ENCODE measurements at regions not wholly inside any gene's neighbourhood (a gene's known extent, or its start where the extent isn't known, plus 50 kb on each side); places are given as distances from the start of the nearest gene placed in this dataset.

DNA sequence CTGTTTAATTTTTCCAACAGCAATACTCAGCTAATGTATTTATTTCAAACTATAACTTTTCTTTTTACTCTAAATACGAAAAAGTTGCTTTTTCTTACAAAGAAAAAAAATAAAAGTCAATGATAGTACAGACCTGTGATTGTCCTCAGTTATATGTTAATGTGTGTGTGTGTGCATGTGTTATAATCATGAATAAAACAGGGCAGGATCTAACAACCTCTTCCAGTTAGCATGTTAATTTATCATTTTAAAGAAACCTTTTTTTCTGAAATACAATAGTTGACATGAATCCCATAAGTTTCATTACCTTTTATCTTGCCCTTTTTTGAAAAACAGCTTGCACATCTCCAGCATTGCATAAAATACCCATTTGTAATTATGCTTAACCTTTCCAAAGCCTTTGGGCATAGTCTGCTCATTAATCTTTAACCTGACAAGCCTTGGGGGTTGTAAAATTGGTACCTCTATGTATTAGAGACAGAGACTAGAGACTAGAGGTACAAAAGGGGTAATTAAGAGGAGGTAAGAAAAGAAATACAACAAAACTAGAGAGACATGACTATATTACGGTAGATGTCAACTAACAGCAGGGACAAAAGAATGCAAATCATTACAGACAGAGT, 828.1 kb downstream of the OLFM4 start:
- TF ChIP-seq, protein P1, sequence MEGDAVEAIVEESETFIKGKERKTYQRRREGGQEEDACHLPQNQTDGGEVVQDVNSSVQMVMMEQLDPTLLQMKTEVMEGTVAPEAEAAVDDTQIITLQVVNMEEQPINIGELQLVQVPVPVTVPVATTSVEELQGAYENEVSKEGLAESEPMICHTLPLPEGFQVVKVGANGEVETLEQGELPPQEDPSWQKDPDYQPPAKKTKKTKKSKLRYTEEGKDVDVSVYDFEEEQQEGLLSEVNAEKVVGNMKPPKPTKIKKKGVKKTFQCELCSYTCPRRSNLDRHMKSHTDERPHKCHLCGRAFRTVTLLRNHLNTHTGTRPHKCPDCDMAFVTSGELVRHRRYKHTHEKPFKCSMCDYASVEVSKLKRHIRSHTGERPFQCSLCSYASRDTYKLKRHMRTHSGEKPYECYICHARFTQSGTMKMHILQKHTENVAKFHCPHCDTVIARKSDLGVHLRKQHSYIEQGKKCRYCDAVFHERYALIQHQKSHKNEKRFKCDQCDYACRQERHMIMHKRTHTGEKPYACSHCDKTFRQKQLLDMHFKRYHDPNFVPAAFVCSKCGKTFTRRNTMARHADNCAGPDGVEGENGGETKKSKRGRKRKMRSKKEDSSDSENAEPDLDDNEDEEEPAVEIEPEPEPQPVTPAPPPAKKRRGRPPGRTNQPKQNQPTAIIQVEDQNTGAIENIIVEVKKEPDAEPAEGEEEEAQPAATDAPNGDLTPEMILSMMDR (IDR thresholded peaks at IDR 0.05; ENCODE audit: unreplicated experiment) = no peak
- H3K9me3 Mint-ChIP-seq (ENCODE audit: low read depth) = no peaks in the 10 kb centered on the region
- H3K27me3 Mint-ChIP-seq = no peaks in the 10 kb centered on the region
- no peak overlapping the region for H3K27ac Mint-ChIP-seq
- no peaks in the 10 kb centered on the region for H3K4me1 Mint-ChIP-seq (ENCODE audit: low read depth)
- H3K36me3 Mint-ChIP-seq (ENCODE audit: insufficient read depth) = no peaks in the 10 kb centered on the region
- DNase-seq (ENCODE audit: low spot score, unreplicated experiment) = no peak
- H3K4me3 Mint-ChIP-seq (ENCODE audit: low read depth) = no peak overlapping the region

DNA sequence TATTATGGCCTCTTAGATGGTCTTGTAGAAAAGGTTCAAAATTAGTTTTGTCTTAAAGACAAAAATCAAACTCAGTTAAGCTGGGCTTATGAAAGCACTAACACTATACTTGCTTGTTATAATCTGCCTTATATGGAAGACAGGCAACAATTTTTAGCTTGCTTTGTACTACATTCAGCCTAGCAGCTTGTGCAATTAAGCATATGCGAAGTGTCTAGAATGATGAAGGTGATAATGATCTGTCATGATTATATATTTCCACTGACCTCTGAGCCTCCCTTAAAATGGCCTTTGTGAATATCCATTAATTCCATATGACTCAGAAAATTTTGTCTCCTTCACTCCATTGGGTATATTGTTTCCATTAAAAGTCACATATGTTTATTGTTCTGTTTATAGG, 834.9 kb downstream of the OLFM4 start:
- TF ChIP-seq, protein P1 (IDR thresholded peaks at IDR 0.05; ENCODE audit: unreplicated experiment) = no peak
- H3K36me3 Mint-ChIP-seq (ENCODE audit: insufficient read depth) = no peaks in the 10 kb centered on the region
- H3K4me1 Mint-ChIP-seq (ENCODE audit: low read depth) = no peaks in the 10 kb centered on the region
- H3K27ac Mint-ChIP-seq = no peak overlapping the region
- H3K4me3 Mint-ChIP-seq (ENCODE audit: low read depth) = no peak overlapping the region
- H3K27me3 Mint-ChIP-seq = no peaks in the 10 kb centered on the region
- no peak for DNase-seq (ENCODE audit: low spot score, unreplicated experiment)
- no peaks in the 10 kb centered on the region for H3K9me3 Mint-ChIP-seq (ENCODE audit: low read depth)

DNA sequence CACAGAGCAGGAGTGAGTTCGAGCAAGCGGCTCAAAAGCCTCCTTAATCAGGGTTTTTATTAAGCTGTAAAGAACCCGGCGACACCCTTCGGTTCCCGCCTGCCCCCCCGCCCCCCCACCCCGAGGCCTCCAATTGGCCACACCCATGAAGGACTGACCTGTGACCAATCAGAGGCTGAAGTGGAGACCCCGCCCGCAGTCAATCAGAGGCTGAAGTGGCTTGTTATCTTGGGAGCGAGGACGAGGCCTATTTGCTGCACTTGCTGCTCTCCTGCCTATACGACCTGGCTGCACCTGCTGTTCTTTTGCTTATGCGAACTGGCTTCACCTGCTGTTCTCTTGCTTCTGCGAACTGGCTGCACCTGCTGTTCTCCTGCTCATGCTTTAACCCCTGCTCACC, 844.9 kb downstream of the OLFM4 start:
- TF ChIP-seq, protein P1 (IDR thresholded peaks at IDR 0.05; ENCODE audit: unreplicated experiment) = no peak
- H3K27me3 Mint-ChIP-seq = no peaks in the 10 kb centered on the region
- H3K4me3 Mint-ChIP-seq (ENCODE audit: low read depth) = no peak overlapping the region
- H3K36me3 Mint-ChIP-seq (ENCODE audit: insufficient read depth) = no peaks in the 10 kb centered on the region
- no peaks in the 10 kb centered on the region for H3K4me1 Mint-ChIP-seq (ENCODE audit: low read depth)
- H3K9me3 Mint-ChIP-seq (ENCODE audit: low read depth) = peaks cover 6% of the 10 kb centered on the region
- DNase-seq (ENCODE audit: low spot score, unreplicated experiment) = no peak
- H3K27ac Mint-ChIP-seq = no peak overlapping the region

DNA sequence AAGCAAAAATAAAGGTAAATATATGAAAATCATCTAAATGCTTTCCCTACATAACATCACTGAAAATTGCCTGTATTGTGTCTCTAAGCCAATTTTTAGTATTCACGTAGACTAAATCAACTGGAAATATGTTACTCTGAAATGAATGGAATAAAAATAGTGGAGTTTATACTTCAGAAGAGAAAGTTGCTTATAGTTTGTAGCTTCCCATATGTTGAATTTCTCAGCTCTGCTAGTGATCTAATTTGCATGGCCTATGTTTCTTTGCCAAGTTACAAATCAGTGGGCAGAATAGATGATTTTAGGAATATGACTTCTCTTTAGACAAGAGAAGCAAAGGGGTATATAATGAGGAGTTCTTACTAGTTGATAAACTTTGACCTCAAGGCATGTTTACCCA, 850.2 kb downstream of the OLFM4 start:
- TF ChIP-seq, protein P1 (IDR thresholded peaks at IDR 0.05; ENCODE audit: unreplicated experiment) = no peak
- H3K9me3 Mint-ChIP-seq (ENCODE audit: low read depth) = peaks cover 4% of the 10 kb centered on the region
- no peaks in the 10 kb centered on the region for H3K4me1 Mint-ChIP-seq (ENCODE audit: low read depth)
- H3K27ac Mint-ChIP-seq = no peak overlapping the region
- no peak overlapping the region for H3K4me3 Mint-ChIP-seq (ENCODE audit: low read depth)
- H3K27me3 Mint-ChIP-seq = no peaks in the 10 kb centered on the region
- H3K36me3 Mint-ChIP-seq (ENCODE audit: insufficient read depth) = no peaks in the 10 kb centered on the region
- DNase-seq (ENCODE audit: low spot score, unreplicated experiment) = no peak

DNA sequence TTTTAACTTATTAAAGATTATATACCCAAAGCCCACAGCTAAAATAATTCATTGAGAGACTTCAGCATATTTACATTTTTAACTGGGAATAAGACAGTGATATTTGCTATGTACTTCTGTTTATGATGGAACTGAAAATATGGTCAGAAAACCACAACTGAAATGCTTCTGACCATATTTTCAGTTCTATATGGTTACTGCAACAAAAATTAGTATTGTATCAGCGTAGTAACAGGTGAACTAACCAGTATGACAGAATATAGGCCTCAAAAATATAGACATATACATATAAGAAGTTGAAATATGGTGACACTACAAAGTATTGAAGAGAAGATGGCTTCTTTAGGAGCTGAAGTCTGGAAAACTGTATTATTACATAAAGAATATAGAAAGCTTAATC, 857.4 kb downstream of the OLFM4 start:
- TF ChIP-seq, protein P1 (IDR thresholded peaks at IDR 0.05; ENCODE audit: unreplicated experiment) = no peak
- H3K27me3 Mint-ChIP-seq = no peaks in the 10 kb centered on the region
- H3K4me1 Mint-ChIP-seq (ENCODE audit: low read depth) = no peaks in the 10 kb centered on the region
- H3K9me3 Mint-ChIP-seq (ENCODE audit: low read depth) = peaks cover 4% of the 10 kb centered on the region
- no peak overlapping the region for H3K4me3 Mint-ChIP-seq (ENCODE audit: low read depth)
- no peak overlapping the region for H3K27ac Mint-ChIP-seq
- H3K36me3 Mint-ChIP-seq (ENCODE audit: insufficient read depth) = no peaks in the 10 kb centered on the region
- DNase-seq (ENCODE audit: low spot score, unreplicated experiment) = no peak
